GM12878 (cell line): ENCODE measurements at regions not wholly inside any gene's neighbourhood (a gene's known extent, or its start where the extent isn't known, plus 50 kb on each side); places are given as distances from the start of the nearest gene placed in this dataset.

Experiments
- CTCF ChIP-seq, 3 experiments: IDR thresholded peaks in 2 of 3; conservative IDR thresholded peaks in 1 of 3; 2 replicates each; pipeline ENCODE4 v1.5.1; 2011; ENCODE audit warnings: low read depth in 3 of 3, low read length in 3 of 3, mild to moderate bottlenecking in 3 of 3, control low read depth in 2 of 3, moderate library complexity in 2 of 3, inconsistent platforms in 1 of 3, mixed read lengths in 1 of 3; ENCODE audit not compliant: control insufficient read depth in 2 of 3, insufficient read depth in 1 of 3; ENCODE audit errors: extremely low read depth in 1 of 3
- EGR1 ChIP-seq, 2 experiments: IDR thresholded peaks; 1 replicate in 1 of 2; 2 replicates in 1 of 2; pipeline ENCODE4 v1.6.1; 2011 to 2012; ENCODE audit warnings: low read depth in 2 of 2, low read length in 2 of 2, borderline replicate concordance in 1 of 2, mild to moderate bottlenecking in 1 of 2, moderate library complexity in 1 of 2
- ESRRA ChIP-seq: IDR thresholded peaks from 2 replicates; pipeline ENCODE4 v1.6.1; 2012; ENCODE audit warnings: mild to moderate bottlenecking, low read length, improper control_type of control experiment
- EZH2 ChIP-seq: IDR thresholded peaks from 2 replicates; pipeline ENCODE4 v1.6.1; 2012; ENCODE audit warnings: low read depth, mild to moderate bottlenecking, control low read depth, inconsistent platforms, low read length, borderline replicate concordance; ENCODE audit not compliant: control insufficient read depth
- FOXK2 ChIP-seq: fragments of 450-650 bp; IDR thresholded peaks from 2 replicates; pipeline ENCODE4 v1.6.1; 2017; ENCODE audit warnings: mild to moderate bottlenecking, moderate library complexity
- RELA ChIP-seq: fragments of 450-650 bp; IDR thresholded peaks from 2 replicates; pipeline ENCODE4 v1.8.0; 2014; ENCODE audit warnings: borderline replicate concordance; ENCODE audit not compliant: partially characterized antibody
- RFX5 ChIP-seq: IDR thresholded peaks from 2 replicates; pipeline ENCODE4 v1.6.1; 2011; ENCODE audit warnings: low read depth, low read length, improper control_type of control experiment
- TAF1 ChIP-seq: IDR thresholded peaks from 2 replicates; pipeline ENCODE4 v1.6.1; 2011; ENCODE audit warnings: mild to moderate bottlenecking, low read depth, low read length, borderline replicate concordance
- ZZZ3 ChIP-seq: IDR thresholded peaks from 2 replicates; pipeline ENCODE4 v1.6.1; 2011; ENCODE audit warnings: low read depth; ENCODE audit not compliant: control insufficient read depth, insufficient read length
- TF ChIP-seq, protein P1 (sequence below): fragments of 450-650 bp; IDR thresholded peaks from 2 replicates; pipeline ENCODE4 v1.6.1; 2014; ENCODE audit warnings: mild to moderate bottlenecking
- TF ChIP-seq, protein P2 (sequence below): fragments of 150-350 bp; IDR thresholded peaks from 2 replicates; pipeline ENCODE4 v1.6.1; 2016; ENCODE audit warnings: low read depth, low read length

- no peak for TF ChIP-seq CTCF (IDR thresholded peaks at IDR 0.05 in 2 of 3, conservative IDR thresholded peaks at IDR 0.05 in 1 of 3; ENCODE audit: control insufficient read depth in 2 of 3, extremely low read depth in 1 of 3, insufficient read depth in 1 of 3, low read depth in 3 of 3, low read length in 3 of 3)
- no peak for TF ChIP-seq EGR1 (IDR thresholded peaks at IDR 0.05; ENCODE audit: borderline replicate concordance in 1 of 2, low read depth in 2 of 2, low read length in 2 of 2)
- no peak for TF ChIP-seq TAF1
- no peak for TF ChIP-seq ZZZ3
- TF ChIP-seq, protein P1, sequence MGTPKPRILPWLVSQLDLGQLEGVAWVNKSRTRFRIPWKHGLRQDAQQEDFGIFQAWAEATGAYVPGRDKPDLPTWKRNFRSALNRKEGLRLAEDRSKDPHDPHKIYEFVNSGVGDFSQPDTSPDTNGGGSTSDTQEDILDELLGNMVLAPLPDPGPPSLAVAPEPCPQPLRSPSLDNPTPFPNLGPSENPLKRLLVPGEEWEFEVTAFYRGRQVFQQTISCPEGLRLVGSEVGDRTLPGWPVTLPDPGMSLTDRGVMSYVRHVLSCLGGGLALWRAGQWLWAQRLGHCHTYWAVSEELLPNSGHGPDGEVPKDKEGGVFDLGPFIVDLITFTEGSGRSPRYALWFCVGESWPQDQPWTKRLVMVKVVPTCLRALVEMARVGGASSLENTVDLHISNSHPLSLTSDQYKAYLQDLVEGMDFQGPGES: no peak
- TF ChIP-seq, protein P2, sequence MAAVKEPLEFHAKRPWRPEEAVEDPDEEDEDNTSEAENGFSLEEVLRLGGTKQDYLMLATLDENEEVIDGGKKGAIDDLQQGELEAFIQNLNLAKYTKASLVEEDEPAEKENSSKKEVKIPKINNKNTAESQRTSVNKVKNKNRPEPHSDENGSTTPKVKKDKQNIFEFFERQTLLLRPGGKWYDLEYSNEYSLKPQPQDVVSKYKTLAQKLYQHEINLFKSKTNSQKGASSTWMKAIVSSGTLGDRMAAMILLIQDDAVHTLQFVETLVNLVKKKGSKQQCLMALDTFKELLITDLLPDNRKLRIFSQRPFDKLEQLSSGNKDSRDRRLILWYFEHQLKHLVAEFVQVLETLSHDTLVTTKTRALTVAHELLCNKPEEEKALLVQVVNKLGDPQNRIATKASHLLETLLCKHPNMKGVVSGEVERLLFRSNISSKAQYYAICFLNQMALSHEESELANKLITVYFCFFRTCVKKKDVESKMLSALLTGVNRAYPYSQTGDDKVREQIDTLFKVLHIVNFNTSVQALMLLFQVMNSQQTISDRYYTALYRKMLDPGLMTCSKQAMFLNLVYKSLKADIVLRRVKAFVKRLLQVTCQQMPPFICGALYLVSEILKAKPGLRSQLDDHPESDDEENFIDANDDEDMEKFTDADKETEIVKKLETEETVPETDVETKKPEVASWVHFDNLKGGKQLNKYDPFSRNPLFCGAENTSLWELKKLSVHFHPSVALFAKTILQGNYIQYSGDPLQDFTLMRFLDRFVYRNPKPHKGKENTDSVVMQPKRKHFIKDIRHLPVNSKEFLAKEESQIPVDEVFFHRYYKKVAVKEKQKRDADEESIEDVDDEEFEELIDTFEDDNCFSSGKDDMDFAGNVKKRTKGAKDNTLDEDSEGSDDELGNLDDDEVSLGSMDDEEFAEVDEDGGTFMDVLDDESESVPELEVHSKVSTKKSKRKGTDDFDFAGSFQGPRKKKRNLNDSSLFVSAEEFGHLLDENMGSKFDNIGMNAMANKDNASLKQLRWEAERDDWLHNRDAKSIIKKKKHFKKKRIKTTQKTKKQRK: no peak
- no peak for TF ChIP-seq ESRRA
- TF ChIP-seq RELA: no peak
- no peak for TF ChIP-seq FOXK2
- TF ChIP-seq EZH2: no peak
- no peak for TF ChIP-seq RFX5
Measured at GRCh38 chr13:76638181-76638580, 248.0 kb downstream of the KCTD12 start.
